Upper lobe of right lung (tissue), 1 donor: ENCODE measurements at regions not wholly inside any gene's neighbourhood (a gene's known extent, or its start where the extent isn't known, plus 50 kb on each side); places are given as distances from the start of the nearest gene placed in this dataset.

Source experiments
- ATAC-seq: fragments of 200-7000 bp; cut with Tn5 transposase; one replicate; pipeline ENCODE4 v1.9.1; 2020; ENCODE audit warnings: mild to moderate bottlenecking, moderate library complexity
- DNase-seq: peaks from one replicate; pipeline ENCODE4 v3.0.0-alpha.2; 2020
- H3K27ac ChIP-seq: fragments of 200-600 bp; one replicate; pipeline ENCODE4 v1.8.0; 2022
- H3K27me3 ChIP-seq: fragments of 200-600 bp; one replicate; pipeline ENCODE4 v1.8.0; 2022; ENCODE audit warnings: mild to moderate bottlenecking
- H3K36me3 ChIP-seq: fragments of 200-600 bp; one replicate; pipeline ENCODE4 v1.8.0; 2022
- H3K4me1 ChIP-seq: fragments of 200-600 bp; one replicate; pipeline ENCODE4 v1.8.0; 2022
- H3K4me3 ChIP-seq: fragments of 200-600 bp; one replicate; pipeline ENCODE4 v1.8.0; 2022; ENCODE audit warnings: mild to moderate bottlenecking
- H3K9me3 ChIP-seq: fragments of 200-600 bp; one replicate; pipeline ENCODE4 v1.8.0; 2022
- CTCF ChIP-seq: fragments of 200-600 bp; IDR thresholded peaks from one replicate; pipeline ENCODE4 v1.8.0; 2022; ENCODE audit warnings: antibody characterized with exemption
- intact Hi-C: fragments of 100-400 bp; cut with DNase I; formaldehyde crosslinking; loops from one replicate; pipeline ENCODE4 v1.11.0; 2022
- donor health status: DM: no; HTN: yes; CAD: no; lungs with severe emphysema.

DNA sequence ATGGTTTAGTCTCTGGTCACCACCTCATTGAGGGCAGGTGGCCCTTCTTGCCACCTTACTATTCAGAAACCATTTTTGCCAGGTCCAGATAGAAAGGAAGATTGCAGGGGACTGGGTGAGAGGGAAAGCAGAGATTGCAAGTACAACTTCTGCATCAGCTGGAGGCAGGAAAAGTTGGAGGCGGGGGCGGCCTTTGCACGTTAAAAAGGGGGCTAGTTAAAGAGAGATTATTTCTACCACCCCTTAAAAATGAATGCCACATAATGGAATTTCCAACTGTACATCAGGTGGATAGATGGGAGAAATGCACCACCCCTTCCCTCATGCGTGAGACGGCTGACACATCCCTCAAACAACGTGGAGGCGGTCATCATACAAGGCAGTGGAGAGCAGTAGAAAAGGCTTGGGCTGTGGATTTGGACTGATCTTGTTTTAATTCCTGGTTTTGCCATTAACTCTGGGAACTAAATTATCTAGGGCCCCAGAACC lies 95.4 kb upstream of the CNKSR3 start:
- ATAC-seq (no peak), DNase-seq (no peak)
- Histone ChIP-seq H3K27ac (no peak overlapping the region), H3K36me3 (no peaks in the 10 kb centered on the region), H3K9me3 (no peaks in the 10 kb centered on the region), H3K27me3 (no peaks in the 10 kb centered on the region), H3K4me1 (no peaks in the 10 kb centered on the region), H3K4me3 (no peak overlapping the region)
- intact Hi-C loops, result no loop called here
- TF ChIP-seq CTCF, result no peak

DNA sequence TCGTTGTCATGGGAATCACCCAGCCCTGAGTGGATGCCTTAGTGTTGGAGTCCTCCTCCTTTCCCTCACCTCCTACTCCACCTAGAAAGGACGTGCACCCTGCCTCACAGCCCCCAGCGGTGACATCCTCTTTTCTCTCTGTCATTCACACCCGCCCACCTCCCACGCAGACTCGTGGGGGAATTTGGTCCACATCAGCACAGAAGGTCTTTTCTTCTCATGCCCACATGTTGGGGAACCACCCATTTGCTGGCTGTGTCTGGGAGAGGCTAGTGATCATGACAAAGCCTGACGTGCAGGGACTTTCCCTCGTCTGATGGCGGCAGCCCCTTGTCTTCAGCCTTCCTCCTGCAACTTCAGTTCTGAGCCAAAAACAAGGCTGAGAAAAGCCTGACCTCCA lies 96.0 kb upstream of the CNKSR3 start:
- peak; percentile 56 for ATAC-seq
- TF ChIP-seq CTCF, result no peak
- H3K27me3 ChIP-seq, result no peaks in the 10 kb centered on the region
- H3K4me3 ChIP-seq, result no peak overlapping the region
- intact Hi-C loops, result no loop called here
- H3K36me3 ChIP-seq, result no peaks in the 10 kb centered on the region
- DNase-seq, result no peak
- H3K9me3 ChIP-seq, result no peaks in the 10 kb centered on the region
- no peaks in the 10 kb centered on the region for H3K4me1 ChIP-seq
- no peak overlapping the region for H3K27ac ChIP-seq

- Histone ChIP-seq H3K36me3 (no peaks in the 10 kb centered on the region), H3K4me3 (no peak overlapping the region), H3K9me3 (no peaks in the 10 kb centered on the region), H3K27ac (no peak overlapping the region), H3K4me1 (no peaks in the 10 kb centered on the region), H3K27me3 (no peaks in the 10 kb centered on the region)
- peak; percentile 34 for ATAC-seq
- no peak for DNase-seq
- no peak for TF ChIP-seq CTCF
- intact Hi-C loops, result no loop called here
Observed at GRCh38 chr6:154606860-154607259, 96.4 kb upstream of the CNKSR3 start.

- Histone ChIP-seq H3K27me3 (no peaks in the 10 kb centered on the region), H3K27ac (no peak overlapping the region), H3K4me1 (no peaks in the 10 kb centered on the region), H3K36me3 (no peaks in the 10 kb centered on the region), H3K4me3 (no peak overlapping the region), H3K9me3 (no peaks in the 10 kb centered on the region)
- no peak for DNase-seq
- no peak for TF ChIP-seq CTCF
- no peak for ATAC-seq
- intact Hi-C loops, result no loop called here
Observed at GRCh38 chr6:154611241-154611640, 100.8 kb upstream of the CNKSR3 start.

GRCh38 chr6:154611847-154612246 lies 101.4 kb upstream of the CNKSR3 start:
- H3K9me3 ChIP-seq, result no peaks in the 10 kb centered on the region
- no peak for TF ChIP-seq CTCF
- no peak overlapping the region for H3K4me3 ChIP-seq
- H3K27ac ChIP-seq, result no peak overlapping the region
- DNase-seq (no peak), ATAC-seq (no peak)
- no peaks in the 10 kb centered on the region for H3K36me3 ChIP-seq
- intact Hi-C loops, result no loop called here
- no peaks in the 10 kb centered on the region for H3K4me1 ChIP-seq
- H3K27me3 ChIP-seq, result no peaks in the 10 kb centered on the region

- Histone ChIP-seq H3K36me3 (no peaks in the 10 kb centered on the region), H3K27me3 (no peaks in the 10 kb centered on the region), H3K9me3 (no peaks in the 10 kb centered on the region), H3K4me3 (no peak overlapping the region), H3K4me1 (no peaks in the 10 kb centered on the region), H3K27ac (no peak overlapping the region)
- no peak for TF ChIP-seq CTCF
- ATAC-seq (peak; percentile 71), DNase-seq (no peak)
- intact Hi-C loops, result no loop called here
Observed at GRCh38 chr6:154613137-154613676, 102.7 kb upstream of the CNKSR3 start.
